ENCODE measurements at regions not wholly inside any gene's neighbourhood (a gene's known extent, or its start where the extent isn't known, plus 50 kb on each side); places are given as distances from the start of the nearest gene placed in this dataset.

DNA sequence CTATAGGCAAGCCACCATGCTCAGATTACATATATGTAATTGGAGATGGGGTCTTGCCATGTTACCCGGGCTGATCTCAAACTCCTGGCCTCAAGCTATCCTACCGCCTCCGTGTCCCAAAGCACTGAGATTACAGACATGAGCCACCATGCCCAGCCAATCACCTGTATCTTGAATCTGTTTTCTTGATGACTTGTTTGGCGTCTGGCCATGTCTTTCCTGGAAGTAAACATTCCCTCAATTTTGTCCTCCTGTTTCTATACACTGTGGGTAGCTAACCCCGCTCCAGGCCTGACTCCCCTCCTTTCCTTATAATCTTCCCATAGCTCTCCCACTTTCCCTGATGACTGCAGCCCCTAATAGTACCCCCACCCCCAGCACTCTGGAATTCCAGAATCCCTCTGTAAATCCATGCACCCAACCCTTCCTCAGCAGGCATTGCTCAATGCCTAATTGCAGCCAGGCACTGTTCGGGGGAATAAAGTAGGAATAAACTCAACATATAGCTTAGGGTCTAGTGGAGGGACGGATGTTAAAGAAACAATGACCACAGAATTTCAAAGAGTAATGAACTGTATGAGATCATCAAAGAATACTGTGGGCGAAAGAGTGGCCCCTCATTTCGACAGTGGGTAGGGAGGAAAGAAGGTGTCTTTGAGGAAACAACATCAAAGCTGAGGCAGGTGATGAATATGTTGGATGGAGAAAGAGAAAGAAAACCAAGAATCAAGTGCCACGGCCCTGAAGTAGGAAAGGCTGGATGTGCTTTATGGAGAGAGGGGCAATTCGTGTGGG, 161.5 kb downstream of the ADSS2 start:
- H3K4me1 ChIP-seq: no peaks in the 10 kb centered on the region
- ATAC-seq (no peak), DNase-seq (no peak)
- TF ChIP-seq, protein P1, sequence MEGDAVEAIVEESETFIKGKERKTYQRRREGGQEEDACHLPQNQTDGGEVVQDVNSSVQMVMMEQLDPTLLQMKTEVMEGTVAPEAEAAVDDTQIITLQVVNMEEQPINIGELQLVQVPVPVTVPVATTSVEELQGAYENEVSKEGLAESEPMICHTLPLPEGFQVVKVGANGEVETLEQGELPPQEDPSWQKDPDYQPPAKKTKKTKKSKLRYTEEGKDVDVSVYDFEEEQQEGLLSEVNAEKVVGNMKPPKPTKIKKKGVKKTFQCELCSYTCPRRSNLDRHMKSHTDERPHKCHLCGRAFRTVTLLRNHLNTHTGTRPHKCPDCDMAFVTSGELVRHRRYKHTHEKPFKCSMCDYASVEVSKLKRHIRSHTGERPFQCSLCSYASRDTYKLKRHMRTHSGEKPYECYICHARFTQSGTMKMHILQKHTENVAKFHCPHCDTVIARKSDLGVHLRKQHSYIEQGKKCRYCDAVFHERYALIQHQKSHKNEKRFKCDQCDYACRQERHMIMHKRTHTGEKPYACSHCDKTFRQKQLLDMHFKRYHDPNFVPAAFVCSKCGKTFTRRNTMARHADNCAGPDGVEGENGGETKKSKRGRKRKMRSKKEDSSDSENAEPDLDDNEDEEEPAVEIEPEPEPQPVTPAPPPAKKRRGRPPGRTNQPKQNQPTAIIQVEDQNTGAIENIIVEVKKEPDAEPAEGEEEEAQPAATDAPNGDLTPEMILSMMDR (IDR thresholded peaks at IDR 0.05): no peak
- H3K36me3 ChIP-seq: no peaks in the 10 kb centered on the region
- H3K9me3 ChIP-seq: no peaks in the 10 kb centered on the region
- no peak overlapping the region for H3K4me3 ChIP-seq
- intact Hi-C loops (cut with DNase I): no loop called here
- H3K27ac ChIP-seq: no peak overlapping the region
- H3K27me3 ChIP-seq: no peaks in the 10 kb centered on the region

GRCh38 chr1:244291236-244292201, 160.2 kb downstream of the ADSS2 start:
- no peaks in the 10 kb centered on the region for H3K9me3 ChIP-seq
- H3K27ac ChIP-seq: no peak overlapping the region
- TF ChIP-seq, protein P1 (IDR thresholded peaks at IDR 0.05): no peak
- no peaks in the 10 kb centered on the region for H3K4me1 ChIP-seq
- H3K4me3 ChIP-seq: no peak overlapping the region
- DNase-seq (no peak), ATAC-seq (no peak)
- no peaks in the 10 kb centered on the region for H3K27me3 ChIP-seq
- intact Hi-C loops (cut with DNase I): no loop called here
- H3K36me3 ChIP-seq: no peaks in the 10 kb centered on the region

GRCh38 chr1:244294599-244295224, 157.0 kb downstream of the ADSS2 start:
- H3K4me3 ChIP-seq: no peak overlapping the region
- no peaks in the 10 kb centered on the region for H3K9me3 ChIP-seq
- H3K27me3 ChIP-seq: no peaks in the 10 kb centered on the region
- no peaks in the 10 kb centered on the region for H3K4me1 ChIP-seq
- TF ChIP-seq, protein P1 (IDR thresholded peaks at IDR 0.05): no peak
- no peaks in the 10 kb centered on the region for H3K36me3 ChIP-seq
- no peak overlapping the region for H3K27ac ChIP-seq
- DNase-seq: no peak
- intact Hi-C loops (cut with DNase I): no loop called here
- no peak for ATAC-seq

- DNase-seq (no peak), ATAC-seq (no peak)
- intact Hi-C loops (cut with DNase I): no loop called here
- Histone ChIP-seq H3K27ac (no peak overlapping the region), H3K36me3 (no peaks in the 10 kb centered on the region), H3K27me3 (no peaks in the 10 kb centered on the region), H3K4me3 (no peak overlapping the region), H3K4me1 (no peaks in the 10 kb centered on the region), H3K9me3 (no peaks in the 10 kb centered on the region)
- TF ChIP-seq, protein P1 (IDR thresholded peaks at IDR 0.05): no peak
Measured at GRCh38 chr1:244296003-244296402, 155.7 kb downstream of the ADSS2 start.

DNA sequence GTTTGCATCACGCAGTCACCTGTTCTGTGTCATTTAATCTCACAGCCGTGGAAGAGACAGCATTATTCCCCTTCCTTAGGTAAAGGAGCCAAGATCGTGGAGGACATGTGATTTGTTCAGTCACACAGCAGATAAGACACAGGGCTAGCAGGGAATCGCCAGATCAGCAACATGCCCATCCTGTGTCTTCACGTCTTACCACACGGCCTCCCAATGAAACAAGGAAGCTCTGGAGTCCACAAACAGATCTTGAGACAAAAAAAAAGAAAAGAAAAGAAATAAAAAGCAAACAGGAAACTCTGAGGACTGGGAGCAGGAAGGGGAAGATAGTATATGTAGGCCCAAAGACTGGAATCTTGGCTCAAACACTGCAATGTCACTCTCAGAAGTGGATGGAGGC, 155.3 kb downstream of the ADSS2 start:
- H3K27me3 ChIP-seq: no peaks in the 10 kb centered on the region
- TF ChIP-seq, protein P1 (IDR thresholded peaks at IDR 0.05): no peak
- no peaks in the 10 kb centered on the region for H3K36me3 ChIP-seq
- ATAC-seq (no peak), DNase-seq (no peak)
- no peak overlapping the region for H3K4me3 ChIP-seq
- no peaks in the 10 kb centered on the region for H3K9me3 ChIP-seq
- H3K4me1 ChIP-seq: no peaks in the 10 kb centered on the region
- intact Hi-C loops (cut with DNase I): no loop called here
- H3K27ac ChIP-seq: no peak overlapping the region

All from upper lobe of right lung (tissue), 1 donor.